Left forelimb (tissue), 1 donor: ENCODE measurements at regions not wholly inside any gene's neighbourhood (a gene's known extent, or its start where the extent isn't known, plus 50 kb on each side); places are given as distances from the start of the nearest gene placed in this dataset.

Experiments
- DNase-seq: peaks from one replicate; pipeline ENCODE4 v3.0.0-alpha.2; 2018; ENCODE audit warnings: low spot score

- no peak for DNase-seq
Observed at GRCh38 chr6:113406048-113406695, 451.0 kb upstream of the MARCKS start.

- DNase-seq, result no peak
Observed at GRCh38 chr6:113411011-113411410, 446.1 kb upstream of the MARCKS start.

GRCh38 chr6:113412589-113413357 is 444.4 kb upstream of the MARCKS start:
- DNase-seq, result no peak

- no peak for DNase-seq
Observed at GRCh38 chr6:113414511-113414910, 442.6 kb upstream of the MARCKS start.

GRCh38 chr6:113416170-113416569 is 441.0 kb upstream of the MARCKS start:
- DNase-seq, result no peak

GRCh38 chr6:113420290-113420689 is 436.9 kb upstream of the MARCKS start:
- DNase-seq, result no peak

- DNase-seq, result no peak
Observed at GRCh38 chr6:113421997-113422396, 435.1 kb upstream of the MARCKS start.

- DNase-seq, result no peak
Observed at GRCh38 chr6:113423956-113424355, 433.2 kb upstream of the MARCKS start.

GRCh38 chr6:113425977-113426660 is 431.0 kb upstream of the MARCKS start:
- DNase-seq, result no peak

GRCh38 chr6:113427617-113428016 is 429.5 kb upstream of the MARCKS start:
- no peak for DNase-seq

- DNase-seq, result no peak
Observed at GRCh38 chr6:113428702-113429101, 428.4 kb upstream of the MARCKS start.

- DNase-seq, result no peak
Observed at GRCh38 chr6:113432521-113433334, 424.4 kb upstream of the MARCKS start.

GRCh38 chr6:113433335-113433991 is 423.7 kb upstream of the MARCKS start:
- DNase-seq, result no peak

GRCh38 chr6:113434641-113435040 is 422.5 kb upstream of the MARCKS start:
- DNase-seq, result no peak

GRCh38 chr6:113437566-113437965 is 419.6 kb upstream of the MARCKS start:
- DNase-seq, result no peak

GRCh38 chr6:113439866-113440265 is 417.3 kb upstream of the MARCKS start:
- no peak for DNase-seq

- DNase-seq, result no peak
Observed at GRCh38 chr6:113442040-113442439, 415.1 kb upstream of the MARCKS start.

- no peak for DNase-seq
Observed at GRCh38 chr6:113445201-113445600, 411.9 kb upstream of the MARCKS start.

GRCh38 chr6:113447088-113447831 is 409.9 kb upstream of the MARCKS start:
- no peak for DNase-seq

GRCh38 chr6:113449051-113449450 is 408.1 kb upstream of the MARCKS start:
- no peak for DNase-seq

GRCh38 chr6:113450061-113450465 is 407.1 kb upstream of the MARCKS start:
- DNase-seq, result no peak
